Liver (tissue), 8 donors: ENCODE measurements at regions not wholly inside any gene's neighbourhood (a gene's known extent, or its start where the extent isn't known, plus 50 kb on each side); places are given as distances from the start of the nearest gene placed in this dataset.

Source experiments
- DNase-seq: peaks from one replicate; pipeline ENCODE4 v3.0.0-alpha.2; 2017; ENCODE audit warnings: low spot score
- H3K27ac ChIP-seq, 2 donors: one replicate each; pipeline ENCODE4 v1.7.0; 2013; ENCODE audit warnings: inconsistent platforms in 2 of 2, low read length in 2 of 2, control low read depth in 1 of 2, low read depth in 1 of 2, mild to moderate bottlenecking in 1 of 2
- H3K27me3 ChIP-seq, 4 donors: one replicate each; pipeline versions ENCODE4 v1.6.1 to v1.7.0; 2013; ENCODE audit warnings: low read length in 3 of 4, inconsistent platforms in 1 of 4, mild to moderate bottlenecking in 1 of 4, moderate library complexity in 1 of 4; ENCODE audit not compliant: control insufficient read depth in 4 of 4, insufficient read depth in 4 of 4
- H3K36me3 ChIP-seq, 4 donors: one replicate each; pipeline versions ENCODE4 v1.6.1 to v1.7.0; 2013; ENCODE audit warnings: low read length in 3 of 4, mild to moderate bottlenecking in 3 of 4, low read depth in 1 of 4, moderate library complexity in 1 of 4; ENCODE audit not compliant: control insufficient read depth in 4 of 4, insufficient read depth in 3 of 4
- H3K4me1 ChIP-seq, 4 donors: one replicate each; pipeline versions ENCODE4 v1.6.1 to v1.7.0; 2013; ENCODE audit warnings: low read length in 3 of 4, mild to moderate bottlenecking in 3 of 4, moderate library complexity in 1 of 4; ENCODE audit not compliant: control insufficient read depth in 4 of 4, insufficient read depth in 4 of 4
- H3K4me3 ChIP-seq, 3 donors: one replicate each; pipeline versions ENCODE4 v1.6.1 to v1.7.0; 2013; ENCODE audit warnings: low read length in 3 of 3, control low read depth in 1 of 3, low read depth in 1 of 3, mild to moderate bottlenecking in 1 of 3
- H3K9ac ChIP-seq, 2 donors: one replicate each; pipeline ENCODE4 v1.7.0; 2013; ENCODE audit warnings: low read length in 2 of 2, mild to moderate bottlenecking in 2 of 2, moderate library complexity in 2 of 2, control low read depth in 1 of 2, low read depth in 1 of 2
- H3K9me3 ChIP-seq, 4 donors: one replicate each; pipeline versions ENCODE4 v1.6.1 to v1.7.0; 2013; ENCODE audit warnings: low read length in 3 of 4; ENCODE audit not compliant: control insufficient read depth in 4 of 4
- ATF3 ChIP-seq: IDR thresholded peaks from 2 replicates; pipeline ENCODE4 v1.6.1; 2016; ENCODE audit warnings: antibody characterized with exemption
- CTCF ChIP-seq: fragments of 150-350 bp; IDR thresholded peaks from 2 replicates; pipeline ENCODE4 v1.5.1; 2017; ENCODE audit warnings: improper control_type of control experiment, low read depth, low read length; ENCODE audit not compliant: missing input control
- EGR1 ChIP-seq, 2 donors: IDR thresholded peaks; 2 replicates each; pipeline ENCODE4 v1.6.1; 2016 to 2018; ENCODE audit warnings: antibody characterized with exemption in 2 of 2, low read depth in 2 of 2
- FOXA1 ChIP-seq: IDR thresholded peaks from 2 replicates; pipeline ENCODE4 v1.6.1; 2016; ENCODE audit warnings: antibody characterized with exemption
- GABPA ChIP-seq, 2 donors: IDR thresholded peaks in 1 of 2; conservative IDR thresholded peaks in 1 of 2; 2 replicates each; pipeline ENCODE4 v1.6.1; 2016; ENCODE audit warnings: antibody characterized with exemption in 2 of 2, mild to moderate bottlenecking in 1 of 2, moderate library complexity in 1 of 2
- HNF4A ChIP-seq, 2 donors: conservative IDR thresholded peaks; 2 replicates each; pipeline ENCODE4 v1.6.1; 2016; ENCODE audit warnings: antibody characterized with exemption in 2 of 2, mild to moderate bottlenecking in 2 of 2
- HNF4G ChIP-seq: IDR thresholded peaks from 2 replicates; pipeline ENCODE4 v1.6.1; 2016; ENCODE audit warnings: antibody characterized with exemption
- MAX ChIP-seq: IDR thresholded peaks from 2 replicates; pipeline ENCODE4 v1.6.1; 2016; ENCODE audit warnings: antibody characterized with exemption
- NR2F2 ChIP-seq: IDR thresholded peaks from 2 replicates; pipeline ENCODE4 v1.6.1; 2016; ENCODE audit warnings: antibody characterized with exemption
- RAD21 ChIP-seq, 2 donors: IDR thresholded peaks; 2 replicates each; pipeline ENCODE4 v1.6.1; 2016; ENCODE audit warnings: antibody characterized with exemption in 2 of 2, mild to moderate bottlenecking in 2 of 2
- REST ChIP-seq: IDR thresholded peaks from 2 replicates; pipeline ENCODE4 v1.6.1; 2016; ENCODE audit warnings: antibody characterized with exemption, mild to moderate bottlenecking
- RXRA ChIP-seq, 2 donors: IDR thresholded peaks; 2 replicates each; pipeline ENCODE4 v1.6.1; 2017 to 2018; ENCODE audit warnings: antibody characterized with exemption in 2 of 2, mild to moderate bottlenecking in 1 of 2
- SP1 ChIP-seq: IDR thresholded peaks from 2 replicates; pipeline ENCODE4 v1.6.1; 2018; ENCODE audit warnings: antibody characterized with exemption, mild to moderate bottlenecking
- YY1 ChIP-seq: IDR thresholded peaks from 2 replicates; pipeline ENCODE4 v1.6.1; 2016; ENCODE audit warnings: antibody characterized with exemption, mild to moderate bottlenecking
- ZBTB33 ChIP-seq: IDR thresholded peaks from 2 replicates; pipeline ENCODE4 v1.6.1; 2016; ENCODE audit warnings: antibody characterized with exemption
- WGBS: extraction: QIAGEN DNeasy Blood & Tissue Kit; methylation state at CpG from one replicate; pipeline ENCODE4 v1.1.7; 2013; 5-methylcytosine and 5-hydroxymethylcytosine counted together
- donor health status: healthy.
- donor health status: healthy.
- donor health status: healthy.
- donor health status: healthy.
- donor health status: healthy.

- no peak overlapping the region for H3K9ac ChIP-seq
- no peaks in the 10 kb centered on the region for H3K27me3 ChIP-seq
- H3K9me3 ChIP-seq, result no peaks in the 10 kb centered on the region
- DNase-seq, result no peak
- WGBS, result 70% methylated on average over 6 of the region's 6 CpGs
- no peak for TF ChIP-seq REST
- no peak for TF ChIP-seq ATF3
- TF ChIP-seq NR2F2, result no peak
- no peak for TF ChIP-seq EGR1 (IDR thresholded peaks at IDR 0.05; ENCODE audit: low read depth in 2 of 2)
- TF ChIP-seq HNF4A (conservative IDR thresholded peaks at IDR 0.05), result no peak
- no peak for TF ChIP-seq SP1
- no peak for TF ChIP-seq RXRA (IDR thresholded peaks at IDR 0.05)
- TF ChIP-seq CTCF, result no peak
- H3K4me1 ChIP-seq, result no peaks in the 10 kb centered on the region
- no peak overlapping the region for H3K4me3 ChIP-seq
- H3K36me3 ChIP-seq, result no peaks in the 10 kb centered on the region
- no peak overlapping the region for H3K27ac ChIP-seq
These were observed 96.2 kb upstream of the CNR1 start for GRCh38 chr6:88262332-88262731.

- no peak for DNase-seq
- WGBS, result 81% methylated on average over 7 of the region's 7 CpGs
- Histone ChIP-seq H3K27ac (no peak overlapping the region), H3K27me3 (no peaks in the 10 kb centered on the region), H3K36me3 (no peaks in the 10 kb centered on the region), H3K9ac (no peak overlapping the region), H3K9me3 (no peaks in the 10 kb centered on the region), H3K4me3 (no peak overlapping the region), H3K4me1 (no peaks in the 10 kb centered on the region)
- TF ChIP-seq FOXA1, result no peak
- TF ChIP-seq YY1, result no peak
- TF ChIP-seq ZBTB33, result no peak
- no peak for TF ChIP-seq MAX
- TF ChIP-seq GABPA (IDR thresholded peaks at IDR 0.05 in 1 of 2, conservative IDR thresholded peaks at IDR 0.05 in 1 of 2), result no peak
- no peak for TF ChIP-seq HNF4A (conservative IDR thresholded peaks at IDR 0.05)
- no peak for TF ChIP-seq HNF4G
- no peak for TF ChIP-seq RXRA (IDR thresholded peaks at IDR 0.05)
- TF ChIP-seq REST, result no peak
- TF ChIP-seq EGR1 (IDR thresholded peaks at IDR 0.05; ENCODE audit: low read depth in 2 of 2), result no peak
- no peak for TF ChIP-seq SP1
- TF ChIP-seq CTCF, result no peak
- TF ChIP-seq RAD21 (IDR thresholded peaks at IDR 0.05), result no peak
- no peak for TF ChIP-seq NR2F2
These were observed 85.2 kb upstream of the CNR1 start for GRCh38 chr6:88251301-88251700.
